Bronchial epithelial cell (primary cell): ENCODE measurements at regions not wholly inside any gene's neighbourhood (a gene's known extent, or its start where the extent isn't known, plus 50 kb on each side); places are given as distances from the start of the nearest gene placed in this dataset.

Experiments used
- DNase-seq: peaks from one replicate; pipeline ENCODE4 v3.0.0-alpha.2; 2010; ENCODE audit warnings: low read depth
- FAIRE-seq: peaks from 2 replicates; lab custom pipeline; 2011; peaks lifted over from hg19 to GRCh38; lab: Jason Lieb, UNC
- H3K27me3 ChIP-seq: 2 replicates; pipeline ENCODE4 v1.5.1; 2011; ENCODE audit warnings: low read length; ENCODE audit not compliant: control insufficient read depth, insufficient read depth
- H3K36me3 ChIP-seq: 2 replicates; pipeline ENCODE4 v1.5.1; 2011; ENCODE audit warnings: low read length; ENCODE audit not compliant: control insufficient read depth, insufficient read depth
- H3K4me3 ChIP-seq: 2 replicates; pipeline ENCODE4 v1.5.1; 2011; ENCODE audit warnings: mild to moderate bottlenecking, low read depth, low read length, control low read depth
- CTCF ChIP-seq: IDR thresholded peaks from 2 replicates; pipeline ENCODE4 v1.5.1; 2011; ENCODE audit warnings: mild to moderate bottlenecking, moderate library complexity, low read length, control low read depth, inconsistent platforms; ENCODE audit not compliant: insufficient read depth, severe bottlenecking

- DNase-seq = peak; percentile 49
- H3K36me3 ChIP-seq = no peaks in the 10 kb centered on the region
- no peak overlapping the region for H3K4me3 ChIP-seq
- no peak for FAIRE-seq
- no peak for TF ChIP-seq CTCF
- no peaks in the 10 kb centered on the region for H3K27me3 ChIP-seq
Measured at GRCh38 chr4:116070283-116070682, 956.9 kb upstream of the NDST4 start.

GRCh38 chr4:116066711-116067245 lies 953.4 kb upstream of the NDST4 start:
- FAIRE-seq (no peak), DNase-seq (peak; percentile 71)
- Histone ChIP-seq H3K27me3 (no peaks in the 10 kb centered on the region), H3K36me3 (no peaks in the 10 kb centered on the region), H3K4me3 (no peak overlapping the region)
- no peak for TF ChIP-seq CTCF

- no peak for TF ChIP-seq CTCF
- no peak for FAIRE-seq
- H3K4me3 ChIP-seq = no peak overlapping the region
Measured at GRCh38 chr4:116064331-116064730, 950.9 kb upstream of the NDST4 start.

GRCh38 chr4:116059361-116059760 lies 945.9 kb upstream of the NDST4 start:
- no peaks in the 10 kb centered on the region for H3K27me3 ChIP-seq
- FAIRE-seq = no peak
- no peak for TF ChIP-seq CTCF
- no peaks in the 10 kb centered on the region for H3K36me3 ChIP-seq
- DNase-seq = no peak
- no peak overlapping the region for H3K4me3 ChIP-seq

More at GRCh38 chr4:116064331-116064730, 950.9 kb upstream of the NDST4 start:
- Histone ChIP-seq H3K36me3 (no peaks in the 10 kb centered on the region), H3K27me3 (no peaks in the 10 kb centered on the region)
- DNase-seq = no peak

- DNase-seq = no peak
- TF ChIP-seq CTCF = no peak
- FAIRE-seq = no peak
- Histone ChIP-seq H3K4me3 (no peak overlapping the region), H3K36me3 (no peaks in the 10 kb centered on the region), H3K27me3 (no peaks in the 10 kb centered on the region)
Measured at GRCh38 chr4:116058129-116058528, 944.7 kb upstream of the NDST4 start.
